Hematopoietic multipotent progenitor cell treated with erythropoietin and hydrocortisone succinate and interleukin-3 and kit ligand, for 15 days (in vitro differentiated cells): ENCODE measurements at regions not wholly inside any gene's neighbourhood (a gene's known extent, or its start where the extent isn't known, plus 50 kb on each side); places are given as distances from the start of the nearest gene placed in this dataset.

Experiments
- DNase-seq: peaks from one replicate; pipeline ENCODE4 v3.0.0-alpha.2; 2015; ENCODE audit warnings: low spot score

DNA sequence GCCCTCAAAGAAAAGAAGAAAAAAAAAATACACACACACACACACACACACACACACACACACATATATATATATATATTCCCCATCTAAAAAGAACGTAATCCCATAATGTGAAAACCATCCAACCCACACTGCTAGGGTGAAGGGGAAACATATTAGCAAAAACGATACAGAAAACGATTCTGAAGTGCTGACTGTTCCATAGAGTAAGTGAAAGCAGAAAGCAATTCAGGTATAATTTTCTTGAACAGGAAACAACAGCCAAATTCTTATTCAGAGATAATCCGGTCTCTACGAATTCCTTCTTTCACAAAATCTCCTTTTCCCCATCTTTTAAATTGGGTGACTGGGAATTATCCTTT, 393.5 kb downstream of the NOVA1 start:
- DNase-seq, result no peak

DNA sequence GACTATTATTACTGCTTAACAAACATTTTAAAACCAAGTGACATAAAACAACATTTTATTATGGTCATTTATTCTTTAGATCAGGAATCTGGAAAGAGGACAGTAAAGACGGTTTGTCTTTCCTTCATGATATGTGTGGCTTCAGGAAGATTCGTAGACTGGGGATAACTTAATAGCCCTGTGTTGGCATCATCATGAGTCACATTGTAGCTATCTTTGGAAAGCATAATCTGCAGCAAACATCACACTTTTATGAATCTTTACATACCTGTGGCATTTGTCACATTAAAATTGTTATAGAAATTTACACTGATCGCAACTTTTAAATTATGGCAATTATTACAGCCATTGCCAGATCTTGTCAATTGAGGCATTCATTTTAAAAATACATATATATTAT, 397.1 kb downstream of the NOVA1 start:
- DNase-seq, result no peak

DNA sequence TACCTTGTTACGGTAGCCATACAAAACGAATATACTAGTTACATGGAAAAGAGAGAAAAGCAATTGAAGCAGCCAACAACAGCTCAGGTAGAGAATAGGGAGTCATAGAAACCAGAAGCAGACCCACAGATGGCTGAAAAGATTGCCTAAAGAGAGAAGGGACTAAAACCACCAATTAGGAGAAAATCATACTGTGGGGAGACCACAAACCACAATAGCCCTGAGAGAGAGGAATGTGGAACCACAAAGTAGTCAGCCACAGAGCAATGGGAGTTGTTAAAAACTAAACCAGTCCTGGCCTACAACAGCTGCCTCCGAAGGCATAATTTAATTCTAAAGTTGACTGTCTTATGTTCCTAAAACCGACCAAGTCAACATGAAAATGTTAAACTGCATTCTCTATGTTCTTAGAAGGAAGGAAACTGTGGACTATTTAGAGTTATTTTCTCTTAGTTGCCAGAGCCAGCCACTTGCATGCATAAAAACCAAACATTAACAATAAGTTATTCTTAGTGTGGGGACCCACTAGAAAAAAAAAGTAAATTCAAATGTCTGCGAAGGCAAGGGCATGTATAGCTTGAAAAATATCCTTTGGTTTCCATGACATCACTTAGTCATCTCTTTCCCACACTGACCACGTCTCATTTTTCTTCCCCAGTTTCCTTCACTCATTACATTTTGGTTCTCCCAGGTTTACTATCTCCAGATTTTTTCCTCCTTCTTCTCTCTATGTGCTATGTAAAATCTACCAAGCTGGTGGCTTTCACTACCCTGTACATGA, 398.1 kb downstream of the NOVA1 start:
- DNase-seq, result no peak

DNA sequence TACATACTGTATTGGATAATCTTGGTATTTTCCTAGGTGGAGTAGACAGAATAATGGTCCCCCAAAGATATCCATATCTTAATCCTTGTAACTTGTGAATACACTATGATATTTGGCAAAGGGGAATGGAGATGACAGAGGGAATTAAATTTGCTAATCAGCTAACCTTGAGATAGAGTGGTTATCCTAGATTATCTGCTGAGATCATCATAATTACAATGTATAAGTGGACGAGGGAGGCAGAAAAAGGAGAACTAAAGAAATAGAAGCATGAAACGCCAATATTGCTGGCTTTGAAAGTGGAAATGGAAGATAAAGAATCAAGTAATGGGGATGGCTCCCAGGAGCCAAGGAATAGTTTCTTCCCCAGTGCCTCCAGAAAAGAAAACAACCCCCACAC, 398.7 kb downstream of the NOVA1 start:
- no peak for DNase-seq

DNA sequence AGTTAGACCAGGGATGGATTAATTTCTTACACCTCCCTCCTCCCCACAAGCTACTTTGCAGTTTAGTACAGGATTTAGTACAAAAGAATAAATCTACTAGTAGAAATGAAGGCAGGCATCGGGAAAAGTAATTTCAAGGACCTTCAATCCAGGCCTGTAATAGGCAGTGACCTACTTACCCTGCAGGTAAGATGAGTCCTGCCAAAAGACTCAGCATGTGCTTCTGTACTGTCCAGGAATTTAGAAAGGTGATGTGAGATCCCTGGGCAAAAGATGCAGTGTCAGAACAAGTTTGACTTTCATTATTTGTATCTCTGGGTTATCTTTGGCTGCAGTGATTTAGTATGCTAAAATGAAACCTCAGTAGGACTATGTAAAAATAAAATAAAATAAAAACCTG, 403.0 kb downstream of the NOVA1 start:
- DNase-seq, result no peak

DNA sequence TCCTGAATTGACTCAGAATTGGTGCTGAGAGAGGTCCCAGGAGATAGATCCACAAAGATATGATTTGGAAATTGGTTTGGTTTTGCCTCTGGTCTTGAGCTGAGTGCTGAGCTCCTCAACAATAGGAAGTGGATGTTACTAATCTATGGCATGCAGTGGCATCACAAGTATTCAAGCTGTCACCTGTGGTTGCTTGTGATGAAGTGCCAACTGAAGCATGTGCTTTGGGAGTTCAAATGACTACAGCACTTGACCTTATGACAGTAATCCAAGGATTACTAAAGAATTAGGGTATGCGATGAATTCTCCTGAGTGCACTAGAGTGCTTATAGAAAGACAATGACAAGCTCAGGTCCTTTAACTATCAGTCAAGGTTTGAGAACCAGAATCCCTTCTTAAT, 406.2 kb downstream of the NOVA1 start:
- DNase-seq, result no peak

DNA sequence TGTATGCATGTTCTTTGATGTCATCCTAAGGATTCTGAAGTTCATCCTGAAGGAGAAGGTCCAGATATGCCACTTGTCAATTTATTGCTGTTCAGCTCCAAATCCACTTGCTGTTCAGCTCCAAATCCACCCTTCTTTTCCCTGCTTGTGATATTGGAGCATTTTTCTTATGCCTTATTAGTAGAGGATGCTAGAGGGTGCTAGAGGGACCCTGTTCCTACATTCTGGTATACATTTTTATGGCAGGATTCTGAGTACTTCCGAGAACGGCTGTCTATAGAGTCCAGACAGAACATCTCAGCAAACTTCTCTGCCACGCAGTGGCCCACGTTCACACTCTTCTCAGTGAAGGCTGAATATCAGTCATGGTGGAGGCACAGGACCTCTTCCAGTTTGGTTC, 406.7 kb downstream of the NOVA1 start:
- DNase-seq, result no peak

DNA sequence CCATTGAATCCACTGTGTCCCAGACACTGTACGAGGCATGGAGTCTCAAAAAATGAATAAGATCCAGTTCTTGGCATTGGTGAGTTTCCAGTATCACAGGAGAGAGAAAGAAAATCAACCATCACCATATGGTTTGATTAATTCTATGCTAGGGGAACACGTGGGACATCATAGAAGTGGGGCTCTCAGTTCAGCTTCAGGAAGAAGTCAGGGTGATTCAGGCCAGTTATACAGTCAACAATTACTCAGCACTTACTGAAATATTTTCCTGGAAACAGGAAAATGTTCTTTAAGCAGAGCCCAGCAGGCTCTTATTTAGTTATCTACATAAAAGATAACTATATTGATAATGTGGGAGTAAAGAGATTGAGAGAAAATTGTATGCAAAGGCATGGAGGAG, 407.2 kb downstream of the NOVA1 start:
- DNase-seq, result no peak

DNA sequence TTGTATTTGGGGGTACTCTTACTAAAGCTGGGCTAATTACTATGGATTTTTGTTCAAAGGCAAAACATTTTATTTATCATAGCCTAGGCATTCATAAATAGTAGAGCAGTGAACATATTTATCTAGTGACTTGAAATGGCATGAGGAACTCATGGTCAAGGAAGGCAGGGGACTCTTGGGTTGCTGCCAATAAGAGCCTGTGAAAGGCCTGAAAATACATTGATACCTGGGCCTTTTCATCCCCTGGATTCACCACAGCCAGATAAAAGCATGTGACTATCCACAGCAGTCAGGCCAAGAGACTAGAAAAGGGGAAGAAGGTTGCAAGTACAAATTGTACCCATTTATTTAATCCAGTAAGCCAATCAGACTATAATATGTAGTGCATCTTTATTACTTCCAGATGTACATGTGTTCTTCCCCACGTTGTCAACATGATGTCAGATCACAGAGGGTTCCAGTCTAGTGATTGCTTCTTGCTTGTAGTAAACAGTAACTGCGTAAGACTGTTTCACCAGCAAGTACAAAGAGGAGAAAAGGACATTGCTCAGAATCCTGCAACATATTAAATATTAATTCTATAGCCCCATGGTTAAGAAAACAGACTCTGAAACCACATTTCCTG, 409.7 kb downstream of the NOVA1 start:
- DNase-seq, result no peak

DNA sequence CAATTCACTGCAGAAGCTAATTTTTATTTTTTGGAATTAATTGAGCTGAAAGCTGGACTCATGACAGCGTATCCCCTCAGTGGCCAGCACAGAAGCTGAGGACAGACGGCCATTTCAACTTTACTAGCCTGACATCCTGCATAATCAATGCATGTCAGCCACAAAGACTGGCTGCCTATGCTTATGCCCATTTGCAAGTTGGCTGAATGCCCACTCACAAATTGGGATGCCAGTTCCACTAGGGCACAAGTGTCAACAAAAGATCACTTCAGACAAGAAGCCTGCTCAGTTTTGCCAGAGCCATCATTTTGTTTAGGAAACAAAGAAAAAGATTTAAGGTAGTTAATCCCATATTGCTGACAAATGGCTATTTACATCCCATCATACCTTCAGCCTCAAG, 417.6 kb downstream of the NOVA1 start:
- DNase-seq, result no peak

DNA sequence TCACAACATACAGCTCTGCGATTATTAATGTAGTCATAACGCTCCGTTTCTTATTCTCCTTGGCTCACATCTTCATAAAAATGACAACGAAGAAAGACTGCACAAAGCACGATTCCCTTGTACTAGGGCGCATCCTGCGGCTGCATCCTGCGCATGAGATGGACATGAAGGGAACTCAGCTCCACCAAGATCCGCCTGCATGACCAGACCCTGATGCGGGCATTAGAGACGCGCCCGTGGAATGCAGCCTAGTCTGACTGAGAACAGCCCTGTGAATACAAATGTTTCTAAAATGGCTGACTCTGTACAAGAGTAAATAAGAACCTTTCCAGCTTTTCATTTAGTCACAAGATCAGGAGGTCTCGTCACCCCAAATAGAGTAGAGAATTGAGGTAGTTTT, 422.2 kb downstream of the NOVA1 start:
- no peak for DNase-seq

DNA sequence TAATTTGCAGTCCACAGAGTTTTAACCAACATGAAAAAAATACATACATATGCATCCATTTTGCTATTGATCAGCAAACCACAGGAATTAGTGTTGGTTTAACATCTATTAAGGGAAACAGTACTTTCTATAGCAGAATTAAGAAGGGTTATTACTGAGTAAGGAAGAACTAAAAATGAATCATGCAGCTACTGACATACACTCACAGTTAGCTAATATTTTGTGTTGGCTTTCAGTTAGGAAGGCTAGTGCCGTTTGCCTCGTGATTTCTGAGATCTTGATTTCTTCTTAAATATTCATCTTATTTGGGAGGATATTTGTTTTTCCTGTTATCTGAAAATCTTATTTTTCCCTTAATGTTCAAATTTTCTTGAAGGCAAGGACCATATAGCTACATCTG, 423.4 kb downstream of the NOVA1 start:
- DNase-seq, result no peak

DNA sequence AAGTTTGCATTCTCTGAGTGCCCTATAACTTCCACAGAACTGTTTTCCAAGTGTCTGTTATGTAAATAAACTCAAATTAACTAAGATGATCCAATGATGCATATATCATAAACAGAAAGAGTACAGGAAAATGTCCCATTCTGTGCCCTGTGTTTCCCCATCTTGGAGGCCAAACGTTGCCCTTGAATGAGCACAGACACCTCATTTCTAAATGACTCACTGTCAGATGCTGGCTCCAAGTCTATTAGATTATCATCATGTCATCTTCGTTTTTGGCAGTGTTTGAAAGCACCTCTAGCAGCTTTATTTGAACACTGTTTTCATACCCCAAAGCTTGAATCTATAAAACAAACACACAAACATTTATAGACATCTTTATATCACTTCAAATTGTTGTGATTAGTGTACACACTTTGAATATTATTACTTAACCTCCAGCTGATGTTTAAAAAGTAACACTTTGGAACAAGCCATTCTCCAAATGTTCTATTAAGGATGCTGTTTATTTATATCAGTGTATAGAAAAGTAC, 424.2 kb downstream of the NOVA1 start:
- DNase-seq, result no peak

DNA sequence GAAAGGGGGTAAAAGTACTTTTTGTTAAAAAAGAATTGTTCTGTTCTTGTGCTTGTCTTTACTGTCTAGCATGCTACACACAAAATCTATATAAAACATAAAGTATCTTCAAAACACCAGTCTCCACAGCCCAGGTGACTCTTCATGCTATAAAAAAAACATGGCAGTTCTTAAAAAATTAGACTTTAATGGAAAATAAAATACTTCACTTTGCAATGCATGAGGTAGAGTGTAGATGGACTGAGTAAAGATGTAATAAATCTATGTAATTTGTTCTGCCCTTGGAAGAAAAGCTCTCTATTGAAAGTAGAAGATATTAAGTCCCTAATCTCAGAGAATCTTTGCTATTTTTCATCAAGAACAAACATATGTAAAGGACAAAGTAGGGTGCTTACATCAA, 425.4 kb downstream of the NOVA1 start:
- DNase-seq, result no peak

DNA sequence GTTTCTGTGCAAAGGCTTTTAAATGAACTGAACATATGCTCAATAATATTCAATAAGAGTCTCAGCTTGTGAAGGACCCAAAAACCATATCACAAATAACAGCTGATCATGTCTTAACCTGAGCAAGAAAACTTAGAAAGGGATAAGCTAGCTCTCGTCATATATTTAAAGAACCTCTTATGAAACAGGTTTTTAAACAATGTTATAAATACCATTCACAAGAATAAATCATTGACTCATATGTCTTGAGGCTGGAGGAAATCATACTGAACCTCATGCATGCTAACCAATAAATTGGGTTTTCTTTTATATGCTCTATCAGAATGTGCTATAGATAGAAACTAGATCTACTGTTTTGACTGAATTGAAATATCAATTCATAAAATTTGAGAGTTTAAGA, 426.9 kb downstream of the NOVA1 start:
- DNase-seq, result no peak

DNA sequence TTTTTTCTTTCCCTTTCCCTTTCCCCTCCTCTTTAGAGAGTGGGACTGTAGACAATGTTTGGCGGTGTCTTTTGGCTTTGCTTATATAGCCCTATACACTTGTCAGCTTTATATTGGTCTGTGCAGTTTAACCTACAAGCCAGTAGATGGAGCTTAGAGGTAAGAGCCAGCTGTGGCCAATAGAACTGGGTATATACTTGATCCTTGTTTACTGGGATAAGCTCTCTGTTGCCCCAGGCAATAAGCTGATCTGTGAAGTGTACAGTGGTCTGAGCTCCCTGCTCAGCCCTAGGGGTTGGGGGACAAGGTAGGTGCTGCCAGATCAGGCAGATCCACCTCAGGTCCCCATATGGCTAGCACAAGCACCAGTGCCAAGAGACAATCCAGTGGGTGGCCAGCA, 434.1 kb downstream of the NOVA1 start:
- no peak for DNase-seq

DNA sequence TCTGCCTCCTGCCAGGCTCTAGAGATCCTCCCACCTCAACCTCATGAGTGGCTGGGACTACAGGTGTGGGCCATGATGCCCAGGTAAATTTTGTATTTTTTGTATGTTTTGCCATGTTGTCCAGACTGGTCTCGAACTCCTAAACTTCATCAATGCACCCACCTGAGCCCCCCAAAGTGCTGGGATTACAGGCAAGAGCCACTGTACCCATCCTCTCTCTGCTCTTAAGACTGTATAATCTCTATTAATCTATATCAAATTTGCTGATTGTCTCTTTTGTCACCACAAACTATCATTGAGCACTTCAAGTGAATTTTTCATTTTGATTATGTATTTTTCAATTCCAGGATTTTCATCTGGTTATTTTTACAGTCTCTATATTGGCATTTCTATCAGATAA, 440.3 kb downstream of the NOVA1 start:
- no peak for DNase-seq

DNA sequence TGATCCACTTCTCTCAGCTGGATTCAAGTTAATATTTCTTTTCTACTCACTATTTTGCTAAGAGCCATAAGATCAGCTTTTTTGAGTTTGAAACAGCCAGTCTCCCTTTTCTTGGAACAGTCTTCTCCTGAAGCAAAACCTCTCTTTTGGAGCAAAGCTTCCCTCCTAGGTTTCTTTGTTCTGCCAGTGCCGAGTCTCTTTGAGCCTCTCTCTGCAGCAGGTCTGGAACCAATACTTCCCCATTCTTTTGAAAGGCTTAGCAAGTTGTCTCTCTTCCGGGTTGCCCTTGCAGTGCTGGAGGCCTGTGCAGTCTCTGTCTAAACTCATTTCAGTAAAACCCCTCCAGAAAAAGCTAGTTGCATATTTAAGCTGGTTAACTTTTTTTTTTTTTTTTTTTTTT, 454.8 kb downstream of the NOVA1 start:
- no peak for DNase-seq

DNA sequence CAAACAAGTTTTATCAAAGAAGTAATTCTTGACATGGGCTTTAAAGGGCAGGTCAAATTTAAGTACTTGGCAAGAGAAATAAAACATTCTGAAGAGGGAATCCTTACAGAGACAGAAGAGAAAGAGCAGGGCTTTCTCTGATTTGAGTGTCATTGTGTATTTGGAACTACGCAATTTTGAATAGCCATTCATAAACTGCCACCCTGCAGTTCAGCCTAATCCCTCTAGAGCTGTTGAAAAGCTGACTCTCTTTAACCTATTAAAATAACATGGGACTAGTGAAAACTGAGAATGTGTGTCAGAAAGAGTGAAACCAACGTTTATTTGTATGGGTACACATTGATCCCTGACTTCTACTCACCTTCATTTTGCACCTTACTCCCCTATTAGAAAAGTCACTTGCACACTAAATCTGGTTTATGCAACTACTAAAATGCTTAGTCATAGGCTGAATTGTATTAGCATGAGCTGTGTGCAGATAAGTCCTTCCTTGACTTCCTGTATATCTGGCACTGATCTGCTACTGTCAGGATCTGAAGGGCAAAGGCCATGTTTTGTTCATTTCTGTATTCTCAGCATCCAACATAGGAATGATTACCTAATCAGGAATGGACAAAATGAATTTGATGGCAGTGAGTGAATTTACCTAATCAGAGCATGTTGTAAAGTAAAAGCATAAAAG, 458.9 kb downstream of the NOVA1 start:
- DNase-seq, result no peak

DNA sequence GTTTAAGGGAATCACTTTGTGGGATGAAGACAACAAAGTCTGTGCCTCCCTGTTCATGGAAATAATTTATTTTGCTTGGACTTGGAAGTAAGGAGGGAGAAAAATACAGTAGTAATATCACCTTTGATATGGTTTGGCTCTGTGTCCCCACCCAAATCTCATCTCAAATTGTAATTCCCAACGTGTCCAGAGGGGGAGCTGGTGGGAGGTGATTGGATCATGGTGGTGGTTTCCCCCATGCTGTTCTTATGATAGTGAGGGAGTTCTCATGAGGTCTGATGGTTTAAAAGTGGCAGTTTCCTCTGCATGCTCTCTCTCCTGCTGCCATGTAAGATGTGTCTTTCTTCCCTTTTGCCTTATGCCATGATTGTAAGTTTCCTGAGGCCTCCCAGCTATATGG, 460.7 kb downstream of the NOVA1 start:
- DNase-seq, result no peak

DNA sequence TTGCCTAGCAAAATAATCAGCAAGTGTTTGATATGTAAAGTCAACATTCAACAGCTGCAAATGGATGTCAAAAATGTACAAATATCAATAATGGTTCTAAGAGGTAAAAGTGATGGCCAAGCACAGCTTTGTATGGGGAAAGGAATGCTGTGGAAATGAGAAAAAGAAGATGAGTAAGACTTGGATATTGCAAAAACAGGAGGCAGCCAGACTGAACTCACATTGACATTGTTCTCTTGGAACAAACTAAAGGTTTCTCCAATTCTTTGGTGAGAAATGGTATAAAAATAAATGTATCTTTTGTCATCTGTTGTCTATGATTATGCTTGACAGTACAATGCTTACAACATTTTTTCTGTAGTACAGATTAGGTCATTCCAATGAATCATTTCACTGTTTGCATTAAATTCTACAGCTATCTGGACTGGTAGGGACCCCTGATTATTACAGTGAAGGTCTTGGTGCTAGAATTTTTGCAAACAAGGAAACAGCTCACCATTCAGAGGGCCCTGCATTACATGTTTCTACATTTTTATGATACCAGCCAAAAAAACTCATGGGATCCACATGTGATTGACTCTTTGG, 465.7 kb downstream of the NOVA1 start:
- no peak for DNase-seq

DNA sequence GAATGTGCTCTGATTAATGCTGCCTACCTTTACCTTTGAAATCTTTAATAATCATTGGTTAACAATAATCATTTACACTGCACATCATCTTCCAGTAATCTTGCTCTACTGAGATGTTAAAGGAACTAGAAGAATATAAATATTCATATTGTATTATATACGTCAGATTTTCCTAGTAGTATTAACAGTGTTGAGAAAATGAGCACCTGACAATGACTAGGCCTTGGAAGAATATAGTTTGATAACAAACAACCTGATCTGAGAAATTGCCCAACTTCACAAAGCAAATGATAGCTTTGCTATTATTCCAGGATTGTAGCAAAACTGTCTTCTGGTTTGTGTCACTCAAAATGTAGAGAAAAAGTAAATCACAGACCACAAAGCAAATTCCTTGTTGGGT, 467.1 kb downstream of the NOVA1 start:
- no peak for DNase-seq
